Liver (tissue), 8 donors: ENCODE measurements at regions not wholly inside any gene's neighbourhood (a gene's known extent, or its start where the extent isn't known, plus 50 kb on each side); places are given as distances from the start of the nearest gene placed in this dataset.

Experiments
- DNase-seq: peaks from one replicate; pipeline ENCODE4 v3.0.0-alpha.2; 2017; ENCODE audit warnings: low spot score
- H3K27ac ChIP-seq, 2 donors: one replicate each; pipeline ENCODE4 v1.7.0; 2013; ENCODE audit warnings: inconsistent platforms in 2 of 2, low read length in 2 of 2, control low read depth in 1 of 2, low read depth in 1 of 2, mild to moderate bottlenecking in 1 of 2
- H3K27me3 ChIP-seq, 4 donors: one replicate each; pipeline versions ENCODE4 v1.6.1 to v1.7.0; 2013; ENCODE audit warnings: low read length in 3 of 4, inconsistent platforms in 1 of 4, mild to moderate bottlenecking in 1 of 4, moderate library complexity in 1 of 4; ENCODE audit not compliant: control insufficient read depth in 4 of 4, insufficient read depth in 4 of 4
- H3K36me3 ChIP-seq, 4 donors: one replicate each; pipeline versions ENCODE4 v1.6.1 to v1.7.0; 2013; ENCODE audit warnings: low read length in 3 of 4, mild to moderate bottlenecking in 3 of 4, low read depth in 1 of 4, moderate library complexity in 1 of 4; ENCODE audit not compliant: control insufficient read depth in 4 of 4, insufficient read depth in 3 of 4
- H3K4me1 ChIP-seq, 4 donors: one replicate each; pipeline versions ENCODE4 v1.6.1 to v1.7.0; 2013; ENCODE audit warnings: low read length in 3 of 4, mild to moderate bottlenecking in 3 of 4, moderate library complexity in 1 of 4; ENCODE audit not compliant: control insufficient read depth in 4 of 4, insufficient read depth in 4 of 4
- H3K4me3 ChIP-seq, 3 donors: one replicate each; pipeline versions ENCODE4 v1.6.1 to v1.7.0; 2013; ENCODE audit warnings: low read length in 3 of 3, control low read depth in 1 of 3, low read depth in 1 of 3, mild to moderate bottlenecking in 1 of 3
- H3K9ac ChIP-seq, 2 donors: one replicate each; pipeline ENCODE4 v1.7.0; 2013; ENCODE audit warnings: low read length in 2 of 2, mild to moderate bottlenecking in 2 of 2, moderate library complexity in 2 of 2, control low read depth in 1 of 2, low read depth in 1 of 2
- H3K9me3 ChIP-seq, 4 donors: one replicate each; pipeline versions ENCODE4 v1.6.1 to v1.7.0; 2013; ENCODE audit warnings: low read length in 3 of 4; ENCODE audit not compliant: control insufficient read depth in 4 of 4
- ATF3 ChIP-seq: IDR thresholded peaks from 2 replicates; pipeline ENCODE4 v1.6.1; 2016; ENCODE audit warnings: antibody characterized with exemption
- CTCF ChIP-seq: fragments of 150-350 bp; IDR thresholded peaks from 2 replicates; pipeline ENCODE4 v1.5.1; 2017; ENCODE audit warnings: improper control_type of control experiment, low read depth, low read length; ENCODE audit not compliant: missing input control
- EGR1 ChIP-seq, 2 donors: IDR thresholded peaks; 2 replicates each; pipeline ENCODE4 v1.6.1; 2016 to 2018; ENCODE audit warnings: antibody characterized with exemption in 2 of 2, low read depth in 2 of 2
- FOXA1 ChIP-seq: IDR thresholded peaks from 2 replicates; pipeline ENCODE4 v1.6.1; 2016; ENCODE audit warnings: antibody characterized with exemption
- HNF4A ChIP-seq, 2 donors: conservative IDR thresholded peaks; 2 replicates each; pipeline ENCODE4 v1.6.1; 2016; ENCODE audit warnings: antibody characterized with exemption in 2 of 2, mild to moderate bottlenecking in 2 of 2
- HNF4G ChIP-seq: IDR thresholded peaks from 2 replicates; pipeline ENCODE4 v1.6.1; 2016; ENCODE audit warnings: antibody characterized with exemption
- JUND ChIP-seq, 2 donors: IDR thresholded peaks; 2 replicates each; pipeline ENCODE4 v1.6.1; 2016; ENCODE audit warnings: antibody characterized with exemption in 2 of 2
- RAD21 ChIP-seq, 2 donors: IDR thresholded peaks; 2 replicates each; pipeline ENCODE4 v1.6.1; 2016; ENCODE audit warnings: antibody characterized with exemption in 2 of 2, mild to moderate bottlenecking in 2 of 2
- REST ChIP-seq: IDR thresholded peaks from 2 replicates; pipeline ENCODE4 v1.6.1; 2016; ENCODE audit warnings: antibody characterized with exemption, mild to moderate bottlenecking
- RXRA ChIP-seq, 2 donors: IDR thresholded peaks; 2 replicates each; pipeline ENCODE4 v1.6.1; 2017 to 2018; ENCODE audit warnings: antibody characterized with exemption in 2 of 2, mild to moderate bottlenecking in 1 of 2
- YY1 ChIP-seq: IDR thresholded peaks from 2 replicates; pipeline ENCODE4 v1.6.1; 2016; ENCODE audit warnings: antibody characterized with exemption, mild to moderate bottlenecking
- ZBTB33 ChIP-seq: IDR thresholded peaks from 2 replicates; pipeline ENCODE4 v1.6.1; 2016; ENCODE audit warnings: antibody characterized with exemption
- WGBS: extraction: QIAGEN DNeasy Blood & Tissue Kit; methylation state at CpG from one replicate; pipeline ENCODE4 v1.1.7; 2013; 5-methylcytosine and 5-hydroxymethylcytosine counted together
- donor health status: healthy.
- donor health status: healthy.
- donor health status: healthy.
- donor health status: healthy.
- donor health status: healthy.

GRCh38 chr12:126404293-126404881 lies 1339.2 kb downstream of the AACS start:
- Histone ChIP-seq H3K27me3 (peaks cover 0 to 7% (median 0%) of the 10 kb centered on the region in 4 donors), H3K9me3 (peaks cover 0 to under 1% (median 0%) of the 10 kb centered on the region in 4 donors), H3K4me1 (no peaks in the 10 kb centered on the region), H3K9ac (no peak overlapping the region), H3K36me3 (no peaks in the 10 kb centered on the region), H3K4me3 (no peak overlapping the region), H3K27ac (no peak overlapping the region)
- no peak for DNase-seq
- no peak for TF ChIP-seq FOXA1
- no peak for TF ChIP-seq RAD21 (IDR thresholded peaks at IDR 0.05)
- no peak for TF ChIP-seq CTCF
- TF ChIP-seq ATF3 = no peak
- no peak for TF ChIP-seq REST
- whole genome bisulfite sequencing = 72% methylated on average over 5 of the region's 5 CpGs

- H3K36me3 ChIP-seq = no peaks in the 10 kb centered on the region
- no peaks in the 10 kb centered on the region for H3K4me1 ChIP-seq
- no peak overlapping the region for H3K27ac ChIP-seq
- 84% methylated on average over 5 of the region's 5 CpGs for WGBS
- no peak for TF ChIP-seq EGR1 (IDR thresholded peaks at IDR 0.05; ENCODE audit: low read depth in 2 of 2)
- no peak for TF ChIP-seq ZBTB33
- TF ChIP-seq HNF4A (conservative IDR thresholded peaks at IDR 0.05) = no peak
- TF ChIP-seq RAD21 (IDR thresholded peaks at IDR 0.05) = no peak
- TF ChIP-seq RXRA (IDR thresholded peaks at IDR 0.05) = no peak
- TF ChIP-seq YY1 = no peak
- TF ChIP-seq HNF4G = no peak
- TF ChIP-seq JUND (IDR thresholded peaks at IDR 0.05) = no peak
- H3K27me3 ChIP-seq = no peaks in the 10 kb centered on the region
- no peak overlapping the region for H3K9ac ChIP-seq
- H3K4me3 ChIP-seq = no peak overlapping the region
- no peaks in the 10 kb centered on the region for H3K9me3 ChIP-seq
- DNase-seq = no peak
Observed at GRCh38 chr12:126418400-126418799, 1353.2 kb downstream of the AACS start.
